ENCODE measurements at regions not wholly inside any gene's neighbourhood (a gene's known extent, or its start where the extent isn't known, plus 50 kb on each side); places are given as distances from the start of the nearest gene placed in this dataset.

DNA sequence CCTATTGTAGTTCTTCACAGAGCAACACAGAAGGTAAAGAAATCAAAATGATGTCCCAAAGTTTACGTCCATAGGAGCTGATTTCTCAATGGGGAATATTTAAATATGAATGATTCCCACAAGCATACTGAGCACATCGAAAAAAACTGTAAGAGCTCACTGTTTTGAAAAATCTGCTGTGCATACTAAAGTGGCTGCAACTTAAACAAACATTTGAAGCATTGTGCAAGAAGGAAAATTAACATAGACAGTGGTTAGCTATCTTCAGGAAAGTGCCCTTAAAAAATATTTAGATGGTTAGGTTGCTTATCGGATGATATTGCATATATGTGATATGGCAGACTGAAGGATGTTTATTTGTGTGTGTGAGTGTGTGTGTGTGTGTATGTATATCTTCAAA is 747.6 kb downstream of the RFPL4B start:
- no peaks in the 10 kb centered on the region for H3K9me2 ChIP-seq (ENCODE audit: insufficient read depth)
- no TSS peak for BruUV-seq (replicated peaks)
- CTCF ChIA-PET: no interaction called here
- intact Hi-C loops (cut with micrococcal nuclease): no loop called here
- no peak for ATAC-seq
- RAD21 ChIA-PET (ENCODE audit: low non-redundant PET in 1 of 2, low total read pairs in 2 of 2, uncharacterized antibody in 2 of 2, unreplicated experiment in 2 of 2): no interaction called here
- no peaks in the 10 kb centered on the region for H3K4me1 ChIP-seq (ENCODE audit: control insufficient read depth in 1 of 2, insufficient read depth in 2 of 2, low read length in 2 of 2)
- no peaks in the 10 kb centered on the region for H3K9me3 ChIP-seq (ENCODE audit: control insufficient read depth in 1 of 2, insufficient read depth in 1 of 2, low read depth in 1 of 2, low read length in 2 of 2)
- no peaks in the 10 kb centered on the region for H3K36me3 ChIP-seq (ENCODE audit: control insufficient read depth in 1 of 2, insufficient read depth in 2 of 2, low read length in 2 of 2)
- H3K9ac ChIP-seq (ENCODE audit: low read length): no peak overlapping the region
- no peak overlapping the region for H3K4me3 ChIP-seq (replicated peaks in 1 of 2; ENCODE audit: low read depth in 1 of 2, low read length in 2 of 2)
- no peaks in the 10 kb centered on the region for H3K79me2 ChIP-seq (ENCODE audit: insufficient read depth, low read length)
- H2AFZ ChIP-seq (ENCODE audit: low read depth, low read length, poor library complexity, severe bottlenecking): no peak overlapping the region
- H3K4me2 ChIP-seq (ENCODE audit: low read length): no peak overlapping the region
- H4K20me1 ChIP-seq (ENCODE audit: insufficient read depth): no peaks in the 10 kb centered on the region
- H3K27ac ChIP-seq (ENCODE audit: low read depth, low read length): no peak overlapping the region
- POLR2A ChIA-PET: no interaction called here
- TF ChIP-seq EZH2phosphoT487 (IDR thresholded peaks at IDR 0.05; ENCODE audit: borderline replicate concordance) (no peak), CBX3 (IDR thresholded peaks at IDR 0.05; ENCODE audit: low read depth) (no peak), TCF7L2 (IDR thresholded peaks at IDR 0.05; ENCODE audit: borderline replicate concordance, extremely low read depth, insufficient read depth, insufficient read length) (no peak), ELF1 (IDR thresholded peaks at IDR 0.05; ENCODE audit: borderline replicate concordance, low read depth) (no peak), SP1 (IDR thresholded peaks at IDR 0.05; ENCODE audit: low read depth) (no peak), CEBPB (IDR thresholded peaks at IDR 0.05; ENCODE audit: low read depth) (no peak), POLR2AphosphoS5 (IDR thresholded peaks at IDR 0.05; ENCODE audit: low read depth, low read length) (no peak), ZNF274 (IDR thresholded peaks at IDR 0.05; ENCODE audit: low read depth, low read length) (no peak), ZFX (IDR thresholded peaks at IDR 0.05) (no peak)
- TF ChIP-seq, protein P1, sequence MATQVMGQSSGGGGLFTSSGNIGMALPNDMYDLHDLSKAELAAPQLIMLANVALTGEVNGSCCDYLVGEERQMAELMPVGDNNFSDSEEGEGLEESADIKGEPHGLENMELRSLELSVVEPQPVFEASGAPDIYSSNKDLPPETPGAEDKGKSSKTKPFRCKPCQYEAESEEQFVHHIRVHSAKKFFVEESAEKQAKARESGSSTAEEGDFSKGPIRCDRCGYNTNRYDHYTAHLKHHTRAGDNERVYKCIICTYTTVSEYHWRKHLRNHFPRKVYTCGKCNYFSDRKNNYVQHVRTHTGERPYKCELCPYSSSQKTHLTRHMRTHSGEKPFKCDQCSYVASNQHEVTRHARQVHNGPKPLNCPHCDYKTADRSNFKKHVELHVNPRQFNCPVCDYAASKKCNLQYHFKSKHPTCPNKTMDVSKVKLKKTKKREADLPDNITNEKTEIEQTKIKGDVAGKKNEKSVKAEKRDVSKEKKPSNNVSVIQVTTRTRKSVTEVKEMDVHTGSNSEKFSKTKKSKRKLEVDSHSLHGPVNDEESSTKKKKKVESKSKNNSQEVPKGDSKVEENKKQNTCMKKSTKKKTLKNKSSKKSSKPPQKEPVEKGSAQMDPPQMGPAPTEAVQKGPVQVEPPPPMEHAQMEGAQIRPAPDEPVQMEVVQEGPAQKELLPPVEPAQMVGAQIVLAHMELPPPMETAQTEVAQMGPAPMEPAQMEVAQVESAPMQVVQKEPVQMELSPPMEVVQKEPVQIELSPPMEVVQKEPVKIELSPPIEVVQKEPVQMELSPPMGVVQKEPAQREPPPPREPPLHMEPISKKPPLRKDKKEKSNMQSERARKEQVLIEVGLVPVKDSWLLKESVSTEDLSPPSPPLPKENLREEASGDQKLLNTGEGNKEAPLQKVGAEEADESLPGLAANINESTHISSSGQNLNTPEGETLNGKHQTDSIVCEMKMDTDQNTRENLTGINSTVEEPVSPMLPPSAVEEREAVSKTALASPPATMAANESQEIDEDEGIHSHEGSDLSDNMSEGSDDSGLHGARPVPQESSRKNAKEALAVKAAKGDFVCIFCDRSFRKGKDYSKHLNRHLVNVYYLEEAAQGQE (IDR thresholded peaks at IDR 0.05; ENCODE audit: low read depth): no peak
- TF ChIP-seq, protein P2, sequence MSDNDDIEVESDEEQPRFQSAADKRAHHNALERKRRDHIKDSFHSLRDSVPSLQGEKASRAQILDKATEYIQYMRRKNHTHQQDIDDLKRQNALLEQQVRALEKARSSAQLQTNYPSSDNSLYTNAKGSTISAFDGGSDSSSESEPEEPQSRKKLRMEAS (IDR thresholded peaks at IDR 0.05): no peak
- TF ChIP-seq, protein P3, sequence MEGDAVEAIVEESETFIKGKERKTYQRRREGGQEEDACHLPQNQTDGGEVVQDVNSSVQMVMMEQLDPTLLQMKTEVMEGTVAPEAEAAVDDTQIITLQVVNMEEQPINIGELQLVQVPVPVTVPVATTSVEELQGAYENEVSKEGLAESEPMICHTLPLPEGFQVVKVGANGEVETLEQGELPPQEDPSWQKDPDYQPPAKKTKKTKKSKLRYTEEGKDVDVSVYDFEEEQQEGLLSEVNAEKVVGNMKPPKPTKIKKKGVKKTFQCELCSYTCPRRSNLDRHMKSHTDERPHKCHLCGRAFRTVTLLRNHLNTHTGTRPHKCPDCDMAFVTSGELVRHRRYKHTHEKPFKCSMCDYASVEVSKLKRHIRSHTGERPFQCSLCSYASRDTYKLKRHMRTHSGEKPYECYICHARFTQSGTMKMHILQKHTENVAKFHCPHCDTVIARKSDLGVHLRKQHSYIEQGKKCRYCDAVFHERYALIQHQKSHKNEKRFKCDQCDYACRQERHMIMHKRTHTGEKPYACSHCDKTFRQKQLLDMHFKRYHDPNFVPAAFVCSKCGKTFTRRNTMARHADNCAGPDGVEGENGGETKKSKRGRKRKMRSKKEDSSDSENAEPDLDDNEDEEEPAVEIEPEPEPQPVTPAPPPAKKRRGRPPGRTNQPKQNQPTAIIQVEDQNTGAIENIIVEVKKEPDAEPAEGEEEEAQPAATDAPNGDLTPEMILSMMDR (IDR thresholded peaks at IDR 0.05 in 2 of 3, conservative IDR thresholded peaks at IDR 0.05 in 1 of 3; ENCODE audit: borderline replicate concordance in 1 of 3, insufficient read depth in 1 of 3, low read depth in 2 of 3, low read length in 2 of 3): no peak
- H3K27me3 ChIP-seq (ENCODE audit: insufficient read depth, low read length): no peaks in the 10 kb centered on the region
- DNase-seq (ENCODE audit: low read depth, low spot score): no peak
